ENCODE measurements at regions not wholly inside any gene's neighbourhood (a gene's known extent, or its start where the extent isn't known, plus 50 kb on each side); places are given as distances from the start of the nearest gene placed in this dataset.
A peak's percentile ranks its signal among the peaks of the same experiment; 100 is the strongest.

- Histone ChIP-seq H3K27me3 (no peaks in the 10 kb centered on the region), H3K36me3 (no peaks in the 10 kb centered on the region), H3K9me3 (no peaks in the 10 kb centered on the region), H3K4me1 (no peaks in the 10 kb centered on the region), H3K27ac (no peak overlapping the region), H3K4me3 (no peak overlapping the region)
- ATAC-seq = no peak
- no peak for DNase-seq
- FAIRE-seq = no peak
- WGBS, 2 donors = 66 to 73% methylated on average over 4 of the region's 4 CpGs
- intact Hi-C loops (cut with DNase I) = no loop called here
- TF ChIP-seq CTCF (IDR thresholded peaks at IDR 0.05) = no peak
Observed at GRCh38 chr13:87859261-87859660, 188.1 kb downstream of the SLITRK5 start.

GRCh38 chr13:87867426-87867825, 196.3 kb downstream of the SLITRK5 start:
- TF ChIP-seq CTCF (IDR thresholded peaks at IDR 0.05) = no peak
- Histone ChIP-seq H3K4me3 (no peak overlapping the region), H3K27ac (no peak overlapping the region), H3K36me3 (no peaks in the 10 kb centered on the region), H3K9me3 (no peaks in the 10 kb centered on the region), H3K4me1 (no peaks in the 10 kb centered on the region), H3K27me3 (no peaks in the 10 kb centered on the region)
- intact Hi-C loops (cut with DNase I) = no loop called here
- no peak for ATAC-seq
- FAIRE-seq = no peak
- DNase-seq = no peak
- WGBS, 2 donors = 56 to 65% methylated on average over 3 of the region's 3 CpGs

GRCh38 chr13:87868731-87869130, 197.6 kb downstream of the SLITRK5 start:
- Histone ChIP-seq H3K9me3 (no peaks in the 10 kb centered on the region), H3K27ac (no peak overlapping the region), H3K4me3 (no peak overlapping the region), H3K4me1 (no peaks in the 10 kb centered on the region), H3K27me3 (no peaks in the 10 kb centered on the region), H3K36me3 (no peaks in the 10 kb centered on the region)
- FAIRE-seq (no peak), ATAC-seq (no peak), DNase-seq (no peak)
- no peak for TF ChIP-seq CTCF (IDR thresholded peaks at IDR 0.05)
- intact Hi-C loops (cut with DNase I) = no loop called here
- WGBS, 2 donors = 76 to 83% methylated on average over 2 of the region's 2 CpGs

- Histone ChIP-seq H3K27ac (no peak overlapping the region), H3K4me1 (no peaks in the 10 kb centered on the region), H3K36me3 (no peaks in the 10 kb centered on the region), H3K27me3 (no peaks in the 10 kb centered on the region), H3K4me3 (no peak overlapping the region), H3K9me3 (no peaks in the 10 kb centered on the region)
- no peak for FAIRE-seq
- intact Hi-C loops (cut with DNase I) = no loop called here
- no peak for DNase-seq
- 44 to 54% methylated on average over 2 of the region's 2 CpGs for WGBS, 2 donors
- ATAC-seq = peak in 1 of 4 donors; percentile 19
- TF ChIP-seq CTCF (IDR thresholded peaks at IDR 0.05) = no peak
Observed at GRCh38 chr13:87872813-87873212, 201.6 kb downstream of the SLITRK5 start.

GRCh38 chr13:87877477-87877876, 206.3 kb downstream of the SLITRK5 start:
- no peaks in the 10 kb centered on the region for H3K9me3 ChIP-seq
- ATAC-seq (no peak), FAIRE-seq (no peak), DNase-seq (no peak)
- no peaks in the 10 kb centered on the region for H3K4me1 ChIP-seq
- no peaks in the 10 kb centered on the region for H3K36me3 ChIP-seq
- no peak for TF ChIP-seq CTCF (IDR thresholded peaks at IDR 0.05)
- H3K27me3 ChIP-seq = no peaks in the 10 kb centered on the region
- no peak overlapping the region for H3K27ac ChIP-seq
- intact Hi-C loops (cut with DNase I) = no loop called here
- WGBS, 2 donors = 15 to 21% methylated on average over 2 of the region's 2 CpGs
- no peak overlapping the region for H3K4me3 ChIP-seq
